GM12891 (cell line): ENCODE measurements at regions not wholly inside any gene's neighbourhood (a gene's known extent, or its start where the extent isn't known, plus 50 kb on each side); places are given as distances from the start of the nearest gene placed in this dataset.

Source experiments
- PAX5 ChIP-seq: IDR thresholded peaks from 2 replicates; pipeline ENCODE4 v1.6.1; 2011; ENCODE audit warnings: low read length, moderate library complexity, mild to moderate bottlenecking; ENCODE audit not compliant: insufficient read depth, severe bottlenecking
- POLR2A ChIP-seq: IDR thresholded peaks from 2 replicates; pipeline ENCODE4 v1.6.1; 2011; ENCODE audit warnings: low read depth, low read length, control low read depth
- POLR2AphosphoS5 ChIP-seq: IDR thresholded peaks from 2 replicates; pipeline ENCODE4 v1.6.1; 2011; ENCODE audit warnings: low read depth, low read length, control low read depth
- TAF1 ChIP-seq: IDR thresholded peaks from 2 replicates; pipeline ENCODE4 v1.6.1; 2011; ENCODE audit warnings: low read depth, low read length, control low read depth

- TF ChIP-seq POLR2A (no peak), TAF1 (no peak), POLR2AphosphoS5 (no peak), PAX5 (no peak)
These were observed 632.5 kb downstream of the SUCLG1 start for GRCh38 chr2:83826577-83826976.
